Gastroesophageal sphincter (tissue), 4 donors: ENCODE measurements at regions not wholly inside any gene's neighbourhood (a gene's known extent, or its start where the extent isn't known, plus 50 kb on each side); places are given as distances from the start of the nearest gene placed in this dataset.

Source experiments
- ATAC-seq: fragments of 150-250 bp; one replicate; pipeline ENCODE4 v1.9.1; 2016; ENCODE audit warnings: mild to moderate bottlenecking, moderate library complexity
- H3K27ac ChIP-seq, 4 donors: fragments of 200-600 bp; sonication (generic) in 3 of 4; 1 replicate in 3 of 4; 2 replicates in 1 of 4; pipeline ENCODE4 v1.5.1; 2016 to 2019
- H3K27me3 ChIP-seq: fragments of 200-600 bp; sonication (generic); one replicate; pipeline ENCODE4 v1.5.1; 2019
- H3K36me3 ChIP-seq, 2 donors: fragments of 200-600 bp; sonication (generic); one replicate each; pipeline ENCODE4 v1.5.1; 2019; ENCODE audit warnings: control low read depth in 1 of 2
- H3K4me1 ChIP-seq, 3 donors: fragments of 200-600 bp; sonication (generic); 1 replicate in 2 of 3; 2 replicates in 1 of 3; pipeline ENCODE4 v1.5.1; 2016 to 2019; ENCODE audit warnings: control low read depth in 2 of 3
- H3K4me3 ChIP-seq, 2 donors: fragments of 200-600 bp; sonication (generic); one replicate each; pipeline ENCODE4 v1.5.1; 2019; ENCODE audit warnings: mild to moderate bottlenecking in 1 of 2, moderate library complexity in 1 of 2
- H3K9me3 ChIP-seq, 3 donors: fragments of 200-600 bp; sonication (generic); one replicate each; pipeline ENCODE4 v1.5.1; 2017 to 2019; ENCODE audit warnings: control low read depth in 2 of 3
- EP300 ChIP-seq: sonication (generic); formaldehyde crosslinking; IDR thresholded peaks from one replicate; pipeline ENCODE4 v1.6.1; 2017; ENCODE audit warnings: antibody characterized with exemption, mild to moderate bottlenecking
- POLR2A ChIP-seq, 2 donors: fragments of 450-650 bp; IDR thresholded peaks; one replicate each; pipeline ENCODE4 v1.6.1; 2017; ENCODE audit warnings: antibody characterized with exemption in 2 of 2, mild to moderate bottlenecking in 2 of 2, moderate library complexity in 1 of 2
- POLR2AphosphoS5 ChIP-seq: sonication (generic); formaldehyde crosslinking; IDR thresholded peaks from one replicate; pipeline ENCODE4 v1.6.1; 2017; ENCODE audit warnings: antibody characterized with exemption
- WGBS, 2 donors: methylation state at CpG; one replicate each; pipeline ENCODE4 v1.1.5; 2018; ENCODE audit warnings: low coverage in 1 of 2; 5-methylcytosine and 5-hydroxymethylcytosine counted together
- TF ChIP-seq, protein P1 (sequence below), 4 experiments: fragments of 200-600 bp in 2 of 4; fragments of 450-650 bp in 2 of 4; sonication (generic) in 1 of 4; IDR thresholded peaks; one replicate each; pipeline ENCODE4 v1.5.1; 2017 to 2019; ENCODE audit warnings: antibody characterized with exemption in 4 of 4, mild to moderate bottlenecking in 2 of 4, moderate library complexity in 2 of 4

DNA sequence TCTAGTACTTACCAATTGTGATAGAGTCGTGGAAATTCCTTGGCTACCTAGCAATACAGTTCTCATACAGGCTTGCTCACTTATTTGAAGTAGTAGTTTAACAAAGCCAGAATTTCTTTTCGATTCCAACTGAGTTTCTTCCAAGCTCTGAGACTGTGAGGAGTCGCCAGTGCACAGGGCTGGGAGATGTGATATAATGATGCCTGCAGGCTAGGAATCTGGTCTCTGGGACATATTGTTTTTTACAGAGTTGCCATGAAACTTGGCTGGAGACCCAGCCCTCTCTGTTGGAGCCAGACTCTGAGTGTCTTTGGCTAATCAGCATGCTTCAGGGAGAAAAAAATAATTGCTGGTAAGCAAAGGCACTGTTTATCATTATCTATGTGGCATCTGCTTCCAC is 698.8 kb upstream of the GOT2 start:
- ATAC-seq = no peak
- WGBS, 2 donors = 39 to 40% methylated on average over 2 to 3 of the region's 3 CpGs
- Histone ChIP-seq H3K27ac (no peak overlapping the region), H3K9me3 (no peaks in the 10 kb centered on the region), H3K4me1 (no peaks in the 10 kb centered on the region), H3K27me3 (no peaks in the 10 kb centered on the region), H3K4me3 (no peak overlapping the region), H3K36me3 (no peaks in the 10 kb centered on the region)
- TF ChIP-seq EP300 (no peak), POLR2AphosphoS5 (no peak), POLR2A (IDR thresholded peaks at IDR 0.05) (no peak)
- TF ChIP-seq, protein P1, sequence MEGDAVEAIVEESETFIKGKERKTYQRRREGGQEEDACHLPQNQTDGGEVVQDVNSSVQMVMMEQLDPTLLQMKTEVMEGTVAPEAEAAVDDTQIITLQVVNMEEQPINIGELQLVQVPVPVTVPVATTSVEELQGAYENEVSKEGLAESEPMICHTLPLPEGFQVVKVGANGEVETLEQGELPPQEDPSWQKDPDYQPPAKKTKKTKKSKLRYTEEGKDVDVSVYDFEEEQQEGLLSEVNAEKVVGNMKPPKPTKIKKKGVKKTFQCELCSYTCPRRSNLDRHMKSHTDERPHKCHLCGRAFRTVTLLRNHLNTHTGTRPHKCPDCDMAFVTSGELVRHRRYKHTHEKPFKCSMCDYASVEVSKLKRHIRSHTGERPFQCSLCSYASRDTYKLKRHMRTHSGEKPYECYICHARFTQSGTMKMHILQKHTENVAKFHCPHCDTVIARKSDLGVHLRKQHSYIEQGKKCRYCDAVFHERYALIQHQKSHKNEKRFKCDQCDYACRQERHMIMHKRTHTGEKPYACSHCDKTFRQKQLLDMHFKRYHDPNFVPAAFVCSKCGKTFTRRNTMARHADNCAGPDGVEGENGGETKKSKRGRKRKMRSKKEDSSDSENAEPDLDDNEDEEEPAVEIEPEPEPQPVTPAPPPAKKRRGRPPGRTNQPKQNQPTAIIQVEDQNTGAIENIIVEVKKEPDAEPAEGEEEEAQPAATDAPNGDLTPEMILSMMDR (IDR thresholded peaks at IDR 0.05) = no peak

DNA sequence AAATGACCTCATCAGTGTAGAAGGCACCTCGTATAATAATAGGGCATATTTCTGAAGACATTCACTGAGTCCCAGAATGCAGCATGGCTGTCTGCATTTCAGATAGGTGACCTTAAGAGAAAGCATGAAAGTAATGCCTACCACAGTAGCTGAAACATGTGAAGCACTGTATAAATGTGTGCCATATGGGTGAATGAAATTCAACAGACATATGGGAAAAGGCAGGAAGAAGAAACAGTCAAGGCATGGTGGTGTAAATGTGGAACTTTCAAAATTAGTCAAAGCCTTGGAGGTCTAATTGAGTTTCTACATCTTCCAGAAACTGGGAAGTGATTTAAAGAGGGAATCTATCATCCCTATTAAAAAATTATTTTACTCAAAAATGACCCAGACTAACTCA is 698.2 kb upstream of the GOT2 start:
- Histone ChIP-seq H3K4me3 (no peak overlapping the region), H3K36me3 (no peaks in the 10 kb centered on the region), H3K27ac (no peak overlapping the region), H3K4me1 (no peaks in the 10 kb centered on the region), H3K27me3 (no peaks in the 10 kb centered on the region), H3K9me3 (no peaks in the 10 kb centered on the region)
- 48 to 69% methylated on average over 1 of the region's 1 CpG for WGBS, 2 donors
- TF ChIP-seq, protein P1 (IDR thresholded peaks at IDR 0.05) = no peak
- TF ChIP-seq POLR2AphosphoS5 (no peak), EP300 (no peak), POLR2A (IDR thresholded peaks at IDR 0.05) (no peak)
- ATAC-seq = no peak

DNA sequence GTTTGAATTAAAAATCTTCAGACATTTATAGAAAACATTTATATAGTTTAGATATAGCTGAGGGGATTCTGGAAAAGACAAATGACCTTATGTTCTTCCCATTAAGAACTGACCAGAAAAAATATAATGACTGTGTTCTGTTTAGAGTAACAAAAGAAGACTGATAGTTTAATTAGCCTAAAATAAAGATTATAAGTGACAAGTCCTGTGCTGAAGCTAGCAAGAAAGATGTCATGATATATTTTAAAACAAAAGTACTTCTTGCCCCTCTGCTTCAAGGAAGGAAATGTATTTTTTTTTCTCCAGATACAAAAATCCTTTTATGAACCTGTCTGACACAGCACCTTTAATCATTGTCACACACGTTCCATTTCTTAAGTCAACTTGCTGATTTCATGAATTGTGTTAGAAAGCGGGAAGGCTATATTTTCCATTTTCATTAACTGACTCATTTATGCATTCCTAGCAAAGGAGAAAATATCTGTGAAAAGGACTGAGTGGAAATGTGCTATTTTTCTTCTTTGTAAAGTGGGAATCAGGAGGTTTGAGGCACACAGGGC is 690.7 kb upstream of the GOT2 start:
- WGBS, 2 donors = 27 to 39% methylated on average over 2 of the region's 2 CpGs

DNA sequence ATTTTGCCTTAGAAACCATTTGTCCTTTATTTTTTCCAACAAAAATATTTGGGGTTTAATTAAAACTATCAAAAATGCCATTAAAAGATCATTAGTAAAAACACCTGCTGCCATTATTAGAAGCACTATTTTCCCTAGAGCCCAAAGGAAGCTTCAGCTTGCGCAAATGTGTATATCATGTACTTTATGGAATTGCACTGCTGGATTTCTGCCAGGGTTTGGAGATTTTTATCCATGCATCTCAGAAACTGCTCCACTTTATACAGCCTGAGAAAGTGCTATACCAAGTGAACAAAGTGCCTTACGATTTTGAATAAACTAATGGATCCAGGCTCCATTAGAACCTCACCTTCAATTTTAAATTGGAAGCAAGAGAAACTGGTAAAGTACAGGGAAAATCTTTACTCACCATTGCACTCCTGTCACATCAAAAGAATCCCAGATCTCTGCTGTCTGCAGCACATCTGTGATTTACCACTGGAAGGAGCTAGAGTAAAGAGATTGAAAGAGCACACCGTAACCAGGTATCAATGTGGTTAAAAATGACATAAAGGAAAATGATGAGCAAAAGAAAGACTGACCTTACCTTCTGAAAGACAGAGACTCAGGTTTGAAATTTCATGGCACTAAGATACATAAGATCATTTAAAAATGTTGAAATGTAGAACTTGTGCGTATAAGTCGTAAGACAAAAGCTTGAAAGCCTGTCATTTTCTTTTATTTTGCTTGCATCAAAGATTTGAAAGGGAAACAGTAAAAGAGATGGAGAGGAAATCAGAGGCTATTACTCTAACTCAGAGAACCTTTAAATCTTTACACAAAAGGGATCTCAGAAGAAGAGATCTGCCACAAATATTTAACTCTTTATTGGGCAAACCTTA is 678.1 kb upstream of the GOT2 start:
- H3K27me3 ChIP-seq = no peaks in the 10 kb centered on the region
- H3K9me3 ChIP-seq = no peaks in the 10 kb centered on the region
- H3K36me3 ChIP-seq = no peaks in the 10 kb centered on the region
- H3K4me1 ChIP-seq = no peaks in the 10 kb centered on the region
- no peak overlapping the region for H3K27ac ChIP-seq
- WGBS, 2 donors = 22 to 29% methylated on average over 5 of the region's 5 CpGs
- no peak for TF ChIP-seq EP300
- TF ChIP-seq, protein P1 (IDR thresholded peaks at IDR 0.05) = peak in 3 of 4 experiments; percentile 22 to 58 (median 28)
- no peak for TF ChIP-seq POLR2AphosphoS5
- TF ChIP-seq POLR2A (IDR thresholded peaks at IDR 0.05) = no peak
- H3K4me3 ChIP-seq = no peak overlapping the region
- no peak for ATAC-seq

More for the DNA sequence above, 690.7 kb upstream of the GOT2 start:
- no peaks in the 10 kb centered on the region for H3K4me1 ChIP-seq
- no peaks in the 10 kb centered on the region for H3K9me3 ChIP-seq
- no peak for TF ChIP-seq EP300
- TF ChIP-seq, protein P1 (IDR thresholded peaks at IDR 0.05) = no peak
- no peak for TF ChIP-seq POLR2A (IDR thresholded peaks at IDR 0.05)
- TF ChIP-seq POLR2AphosphoS5 = no peak
- H3K4me3 ChIP-seq = no peak overlapping the region
- no peaks in the 10 kb centered on the region for H3K27me3 ChIP-seq
- no peak for ATAC-seq
- no peak overlapping the region for H3K27ac ChIP-seq
- no peaks in the 10 kb centered on the region for H3K36me3 ChIP-seq

DNA sequence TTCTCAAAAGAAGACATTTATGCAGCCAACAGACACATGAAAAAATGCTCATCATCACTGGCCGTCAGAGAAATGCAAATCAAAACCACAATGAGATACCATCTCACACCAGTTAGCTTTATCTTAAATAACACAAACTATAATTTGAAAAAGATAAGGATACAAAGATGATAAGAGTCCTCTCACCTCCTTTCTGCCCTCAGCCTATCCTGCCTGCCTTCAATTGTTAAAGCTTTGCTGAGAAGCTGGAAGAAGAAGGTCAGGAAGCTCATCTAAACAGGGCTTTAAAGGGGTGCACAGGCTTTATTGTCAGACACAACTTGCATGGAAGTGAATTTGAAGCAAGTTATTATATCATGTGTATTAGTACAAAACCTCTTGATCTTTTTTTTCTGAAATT is 676.3 kb upstream of the GOT2 start:
- Histone ChIP-seq H3K9me3 (no peaks in the 10 kb centered on the region), H3K4me3 (no peak overlapping the region), H3K27ac (no peak overlapping the region), H3K27me3 (no peaks in the 10 kb centered on the region), H3K4me1 (no peaks in the 10 kb centered on the region), H3K36me3 (no peaks in the 10 kb centered on the region)
- WGBS, 2 donors = 50 to 83% methylated on average over 1 of the region's 1 CpG
- ATAC-seq = no peak
- TF ChIP-seq EP300 = no peak
- TF ChIP-seq POLR2A (IDR thresholded peaks at IDR 0.05) = no peak
- TF ChIP-seq POLR2AphosphoS5 = no peak
- TF ChIP-seq, protein P1 (IDR thresholded peaks at IDR 0.05) = no peak
